Suprapubic skin (tissue), 3 donors: ENCODE measurements at regions not wholly inside any gene's neighbourhood (a gene's known extent, or its start where the extent isn't known, plus 50 kb on each side); places are given as distances from the start of the nearest gene placed in this dataset.

ENCODE experiments used
- CTCF ChIP-seq, 2 donors: fragments of 200-600 bp in 1 of 2; fragments of 450-650 bp in 1 of 2; sonication (generic) in 1 of 2; IDR thresholded peaks; one replicate each; pipeline ENCODE4 v1.5.1; 2016 to 2019; ENCODE audit warnings: antibody characterized with exemption in 2 of 2, mild to moderate bottlenecking in 1 of 2, moderate library complexity in 1 of 2
- POLR2A ChIP-seq, 2 donors: fragments of 450-650 bp; IDR thresholded peaks; one replicate each; pipeline ENCODE4 v1.6.1; 2017; ENCODE audit warnings: antibody characterized with exemption in 2 of 2, mild to moderate bottlenecking in 2 of 2, moderate library complexity in 2 of 2

GRCh38 chr5:143570989-143571388 lies 167.5 kb upstream of the NR3C1 start:
- TF ChIP-seq CTCF (IDR thresholded peaks at IDR 0.05): no peak
- no peak for TF ChIP-seq POLR2A (IDR thresholded peaks at IDR 0.05)
